Breast epithelium (tissue), 4 donors: ENCODE measurements at regions not wholly inside any gene's neighbourhood (a gene's known extent, or its start where the extent isn't known, plus 50 kb on each side); places are given as distances from the start of the nearest gene placed in this dataset.

Source experiments
- DNase-seq, 2 donors: peaks; one replicate each; pipeline ENCODE4 v3.0.0-alpha.2; 2019; ENCODE audit warnings: low spot score in 2 of 2
- H3K27ac ChIP-seq, 2 donors: fragments of 200-600 bp; sonication (generic) in 1 of 2; one replicate each; pipeline ENCODE4 v1.5.1; 2016 to 2019; ENCODE audit warnings: mild to moderate bottlenecking in 1 of 2
- H3K27me3 ChIP-seq, 2 donors: fragments of 200-600 bp; sonication (generic) in 1 of 2; one replicate each; pipeline versions ENCODE4 v1.5.1 to v1.6.0; 2017 to 2019; ENCODE audit warnings: control low read depth in 1 of 2, mild to moderate bottlenecking in 1 of 2
- H3K36me3 ChIP-seq: fragments of 200-600 bp; one replicate; pipeline ENCODE4 v1.5.1; 2019
- H3K4me1 ChIP-seq, 2 donors: fragments of 200-600 bp; sonication (generic); one replicate each; pipeline ENCODE4 v1.5.1; 2016 to 2019; ENCODE audit warnings: control low read depth in 1 of 2
- H3K4me3 ChIP-seq, 3 donors: fragments of 200-600 bp; sonication (generic); 1 replicate in 2 of 3; 2 replicates in 1 of 3; pipeline ENCODE4 v1.5.1; 2016 to 2019; ENCODE audit warnings: mild to moderate bottlenecking in 3 of 3, moderate library complexity in 2 of 3
- H3K9me3 ChIP-seq, 2 donors: fragments of 200-600 bp; sonication (generic) in 1 of 2; one replicate each; pipeline ENCODE4 v1.5.1; 2016 to 2019; ENCODE audit warnings: control low read depth in 1 of 2
- POLR2A ChIP-seq: fragments of 450-650 bp; IDR thresholded peaks from one replicate; pipeline ENCODE4 v1.6.1; 2016; ENCODE audit warnings: antibody characterized with exemption, mild to moderate bottlenecking, moderate library complexity
- POLR2AphosphoS5 ChIP-seq, 3 donors: sonication (generic); formaldehyde crosslinking; IDR thresholded peaks; one replicate each; pipeline ENCODE4 v1.6.1; 2017; ENCODE audit warnings: antibody characterized with exemption in 3 of 3
- intact Hi-C: fragments of 100-400 bp; cut with DNase I; formaldehyde crosslinking; loops from one replicate; pipeline ENCODE4 v1.15.1; 2023; ENCODE audit warnings: low total_unique reads
- TF ChIP-seq, protein P1 (sequence below), 3 donors: fragments of 450-650 bp; IDR thresholded peaks; one replicate each; pipeline ENCODE4 v1.5.1; 2016 to 2017; ENCODE audit warnings: antibody characterized with exemption in 3 of 3, mild to moderate bottlenecking in 3 of 3, moderate library complexity in 3 of 3

- Histone ChIP-seq H3K9me3 (peaks cover 0 to 7% of the 10 kb centered on the region in 2 donors), H3K27ac (no peak overlapping the region), H3K36me3 (no peaks in the 10 kb centered on the region), H3K4me1 (no peaks in the 10 kb centered on the region), H3K27me3 (no peaks in the 10 kb centered on the region), H3K4me3 (no peak overlapping the region)
- no peak for TF ChIP-seq POLR2AphosphoS5 (IDR thresholded peaks at IDR 0.05)
- TF ChIP-seq POLR2A, result no peak
- TF ChIP-seq, protein P1, sequence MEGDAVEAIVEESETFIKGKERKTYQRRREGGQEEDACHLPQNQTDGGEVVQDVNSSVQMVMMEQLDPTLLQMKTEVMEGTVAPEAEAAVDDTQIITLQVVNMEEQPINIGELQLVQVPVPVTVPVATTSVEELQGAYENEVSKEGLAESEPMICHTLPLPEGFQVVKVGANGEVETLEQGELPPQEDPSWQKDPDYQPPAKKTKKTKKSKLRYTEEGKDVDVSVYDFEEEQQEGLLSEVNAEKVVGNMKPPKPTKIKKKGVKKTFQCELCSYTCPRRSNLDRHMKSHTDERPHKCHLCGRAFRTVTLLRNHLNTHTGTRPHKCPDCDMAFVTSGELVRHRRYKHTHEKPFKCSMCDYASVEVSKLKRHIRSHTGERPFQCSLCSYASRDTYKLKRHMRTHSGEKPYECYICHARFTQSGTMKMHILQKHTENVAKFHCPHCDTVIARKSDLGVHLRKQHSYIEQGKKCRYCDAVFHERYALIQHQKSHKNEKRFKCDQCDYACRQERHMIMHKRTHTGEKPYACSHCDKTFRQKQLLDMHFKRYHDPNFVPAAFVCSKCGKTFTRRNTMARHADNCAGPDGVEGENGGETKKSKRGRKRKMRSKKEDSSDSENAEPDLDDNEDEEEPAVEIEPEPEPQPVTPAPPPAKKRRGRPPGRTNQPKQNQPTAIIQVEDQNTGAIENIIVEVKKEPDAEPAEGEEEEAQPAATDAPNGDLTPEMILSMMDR (IDR thresholded peaks at IDR 0.05), result no peak
- DNase-seq, result no peak
- intact Hi-C loops, result no loop called here
Observed at GRCh38 chr11:45518833-45519535, 146.4 kb downstream of the CHST1 start.

DNA sequence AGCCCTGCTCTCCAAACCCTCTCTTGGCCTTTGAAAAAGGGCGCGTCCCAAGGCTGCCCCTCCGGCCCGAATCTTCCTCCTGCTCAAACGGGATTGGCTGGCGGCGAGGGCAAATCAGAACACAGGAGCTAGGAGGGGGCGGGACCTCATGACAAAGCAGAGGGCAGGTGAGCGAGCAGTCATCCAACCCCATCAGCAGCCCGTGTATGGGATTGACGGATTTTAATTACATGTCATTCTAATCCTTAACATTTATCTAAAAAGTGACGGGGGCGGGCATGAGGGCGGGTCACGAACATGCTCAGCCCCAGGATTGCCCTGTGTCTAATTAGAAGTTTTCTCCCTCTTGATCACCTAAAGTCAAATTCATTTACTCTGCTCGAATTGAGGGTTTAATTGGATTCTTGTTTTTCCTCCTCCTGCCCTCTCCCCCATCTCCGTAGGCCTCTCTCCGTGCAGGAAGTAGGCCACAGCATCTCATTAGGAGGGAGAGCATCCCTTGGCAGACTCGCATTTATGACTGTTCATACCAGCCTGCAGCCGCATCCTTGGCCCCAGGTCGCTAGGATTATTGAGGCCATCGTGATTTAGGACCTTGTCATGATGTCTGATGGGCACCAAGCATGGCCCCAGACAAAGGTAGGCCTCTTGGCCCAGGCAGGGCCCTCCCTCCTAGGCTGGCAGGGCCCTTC lies 147.1 kb downstream of the CHST1 start:
- H3K9me3 ChIP-seq, result peaks cover 0 to 4% of the 10 kb centered on the region in 2 donors
- no peak overlapping the region for H3K27ac ChIP-seq
- no peaks in the 10 kb centered on the region for H3K36me3 ChIP-seq
- no peaks in the 10 kb centered on the region for H3K27me3 ChIP-seq
- TF ChIP-seq, protein P1 (IDR thresholded peaks at IDR 0.05), result no peak
- TF ChIP-seq POLR2AphosphoS5 (IDR thresholded peaks at IDR 0.05) (no peak), POLR2A (no peak)
- intact Hi-C loops, result no loop called here
- DNase-seq, result no peak
- no peaks in the 10 kb centered on the region for H3K4me1 ChIP-seq
- no peak overlapping the region for H3K4me3 ChIP-seq

DNA sequence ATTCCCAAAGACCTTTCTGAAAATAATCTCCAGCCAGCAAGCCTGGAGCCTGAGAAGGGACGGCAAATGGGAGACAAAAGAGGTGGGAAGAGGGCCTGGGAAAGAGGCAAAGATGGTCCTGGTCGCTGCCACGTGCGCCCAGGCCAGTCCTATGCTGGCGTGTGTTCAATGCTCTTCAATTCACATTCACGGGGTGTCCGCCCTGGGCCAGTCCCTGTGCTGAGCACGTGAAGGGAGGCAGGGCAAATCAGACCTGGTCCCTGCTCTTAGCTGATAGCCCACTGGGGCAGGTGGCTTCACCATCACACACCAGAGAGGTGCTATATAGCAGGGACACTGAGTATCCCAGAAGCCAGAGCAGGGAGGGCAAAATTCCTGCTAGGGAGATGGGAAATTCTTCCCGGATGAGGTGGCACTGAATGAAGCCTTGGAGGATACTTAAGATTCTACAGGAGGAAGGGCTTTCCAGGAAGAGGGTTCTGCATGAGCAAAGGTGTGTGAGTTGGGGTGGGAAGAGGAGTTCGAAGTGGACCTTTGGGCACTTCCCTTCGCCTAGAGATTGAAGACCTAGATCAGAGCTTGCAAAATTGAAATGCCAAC lies 148.2 kb downstream of the CHST1 start:
- no peak for TF ChIP-seq POLR2A
- no peak for TF ChIP-seq POLR2AphosphoS5 (IDR thresholded peaks at IDR 0.05)
- TF ChIP-seq, protein P1 (IDR thresholded peaks at IDR 0.05), result no peak
- intact Hi-C loops, result no loop called here
- Histone ChIP-seq H3K4me3 (no peak overlapping the region), H3K9me3 (no peaks in the 10 kb centered on the region), H3K36me3 (no peaks in the 10 kb centered on the region), H3K4me1 (no peaks in the 10 kb centered on the region), H3K27me3 (no peaks in the 10 kb centered on the region), H3K27ac (no peak overlapping the region)
- no peak for DNase-seq

- Histone ChIP-seq H3K36me3 (no peaks in the 10 kb centered on the region), H3K4me3 (no peak overlapping the region), H3K4me1 (no peaks in the 10 kb centered on the region), H3K27me3 (no peaks in the 10 kb centered on the region), H3K27ac (no peak overlapping the region), H3K9me3 (no peaks in the 10 kb centered on the region)
- no peak for TF ChIP-seq POLR2AphosphoS5 (IDR thresholded peaks at IDR 0.05)
- TF ChIP-seq POLR2A, result no peak
- TF ChIP-seq, protein P1 (IDR thresholded peaks at IDR 0.05), result no peak
- no peak for DNase-seq
- intact Hi-C loops, result no loop called here
Observed at GRCh38 chr11:45513821-45514340, 151.5 kb downstream of the CHST1 start.
